Smooth muscle cell (in vitro differentiated cells): ENCODE measurements at regions not wholly inside any gene's neighbourhood (a gene's known extent, or its start where the extent isn't known, plus 50 kb on each side); places are given as distances from the start of the nearest gene placed in this dataset.

Source experiments
- DNase-seq: peaks from one replicate; lab custom pipeline; 2025; ENCODE audit not compliant: unreplicated experiment; lab: John Stamatoyannopoulos, UW
- H2AFZ ChIP-seq: fragments of 200-600 bp; sonication (generic); 2 replicates; pipeline ENCODE4 v1.6.0; 2016; ENCODE audit warnings: antibody characterized with exemption, low read depth, mild to moderate bottlenecking
- H3F3A ChIP-seq: fragments of 200-600 bp; sonication (generic); 2 replicates; pipeline ENCODE4 v1.6.0; 2017; ENCODE audit warnings: antibody characterized with exemption, low read depth
- H3K27ac ChIP-seq: fragments of 200-600 bp; sonication (generic); 2 replicates; pipeline ENCODE4 v1.5.1; 2016; ENCODE audit warnings: low read depth, mild to moderate bottlenecking
- H3K27me3 ChIP-seq: fragments of 200-600 bp; sonication (generic); 2 replicates; pipeline ENCODE4 v1.6.1; 2016; ENCODE audit warnings: low read depth, mild to moderate bottlenecking
- H3K36me3 ChIP-seq: fragments of 200-600 bp; sonication (generic); 2 replicates; pipeline ENCODE4 v1.5.1; 2016; ENCODE audit warnings: low read depth
- H3K4me1 ChIP-seq: fragments of 200-600 bp; sonication (generic); 2 replicates; pipeline ENCODE4 v1.5.1; 2016; ENCODE audit warnings: low read depth
- H3K4me2 ChIP-seq: fragments of 200-600 bp; sonication (generic); 2 replicates; pipeline ENCODE4 v1.6.0; 2016; ENCODE audit warnings: mild to moderate bottlenecking
- H3K4me3 ChIP-seq: fragments of 200-600 bp; sonication (generic); 2 replicates; pipeline ENCODE4 v1.5.1; 2016; ENCODE audit warnings: mild to moderate bottlenecking
- H3K79me2 ChIP-seq: fragments of 200-600 bp; sonication (generic); 2 replicates; pipeline ENCODE4 v1.6.0; 2016; ENCODE audit warnings: low read depth, mild to moderate bottlenecking
- H3K9ac ChIP-seq: fragments of 200-600 bp; sonication (generic); 2 replicates; pipeline ENCODE4 v1.6.0; 2016; ENCODE audit warnings: low read depth
- H3K9me3 ChIP-seq: fragments of 200-600 bp; sonication (generic); replicated peaks from 2 replicates; pipeline ENCODE4 v1.5.1; 2016; ENCODE audit warnings: low read depth
- H4K20me1 ChIP-seq: fragments of 200-600 bp; sonication (generic); 2 replicates; pipeline ENCODE4 v1.6.0; 2016; ENCODE audit warnings: low read depth
- CTCF ChIP-seq: fragments of 200-600 bp; sonication (generic); IDR thresholded peaks from 2 replicates; pipeline ENCODE4 v1.5.1; 2017; ENCODE audit warnings: borderline replicate concordance, mild to moderate bottlenecking, antibody characterized with exemption; ENCODE audit not compliant: insufficient read depth, poor library complexity, severe bottlenecking
- WGBS: methylation state at CpG from one replicate; pipeline ENCODE4 v1.1.7; 2016; ENCODE audit warnings: low lambda C conversion rate; 5-methylcytosine and 5-hydroxymethylcytosine counted together

- Histone ChIP-seq H3K27me3 (peaks cover 35% of the 10 kb centered on the region), H3K9ac (no peak overlapping the region), H3F3A (no peaks in the 10 kb centered on the region), H3K4me1 (peaks cover 12% of the 10 kb centered on the region), H4K20me1 (no peaks in the 10 kb centered on the region), H3K4me2 (no peak overlapping the region), H3K27ac (no peak overlapping the region), H2AFZ (no peak overlapping the region), H3K9me3 (no peaks in the 10 kb centered on the region), H3K79me2 (no peaks in the 10 kb centered on the region), H3K36me3 (no peaks in the 10 kb centered on the region), H3K4me3 (no peak overlapping the region)
- DNase-seq: no peak
- WGBS: 84% methylated on average over 13 of the region's 13 CpGs
- no peak for TF ChIP-seq CTCF
Measured at GRCh38 chr15:92322566-92323355, 70.9 kb upstream of the ST8SIA2 start.

- no peaks in the 10 kb centered on the region for H3F3A ChIP-seq
- H3K27ac ChIP-seq: no peak overlapping the region
- peaks cover 27% of the 10 kb centered on the region for H3K27me3 ChIP-seq
- no peak overlapping the region for H2AFZ ChIP-seq
- no peak for DNase-seq
- H3K9ac ChIP-seq: no peak overlapping the region
- no peak for TF ChIP-seq CTCF
- peaks cover 12% of the 10 kb centered on the region for H3K4me1 ChIP-seq
- no peaks in the 10 kb centered on the region for H3K9me3 ChIP-seq
- no peak overlapping the region for H3K4me3 ChIP-seq
- H3K79me2 ChIP-seq: no peaks in the 10 kb centered on the region
- H3K4me2 ChIP-seq: no peak overlapping the region
- no peaks in the 10 kb centered on the region for H3K36me3 ChIP-seq
- 98% methylated on average over 3 of the region's 3 CpGs for WGBS
- H4K20me1 ChIP-seq: no peaks in the 10 kb centered on the region
Measured at GRCh38 chr15:92323525-92323924, 70.2 kb upstream of the ST8SIA2 start.

- Histone ChIP-seq H3K4me2 (no peak overlapping the region), H3K27ac (no peak overlapping the region), H3K36me3 (no peaks in the 10 kb centered on the region), H2AFZ (no peak overlapping the region), H3K79me2 (no peaks in the 10 kb centered on the region), H3K4me3 (no peak overlapping the region), H3F3A (no peaks in the 10 kb centered on the region), H3K9ac (no peak overlapping the region), H3K27me3 (peaks cover 20% of the 10 kb centered on the region), H3K4me1 (peaks cover 12% of the 10 kb centered on the region), H4K20me1 (no peaks in the 10 kb centered on the region), H3K9me3 (no peaks in the 10 kb centered on the region)
- no peak for DNase-seq
- 90% methylated on average over 8 of the region's 8 CpGs for WGBS
- no peak for TF ChIP-seq CTCF
Measured at GRCh38 chr15:92324101-92324963, 69.3 kb upstream of the ST8SIA2 start.
